Posterior cingulate gyrus (tissue), 11 donors: ENCODE measurements at regions not wholly inside any gene's neighbourhood (a gene's known extent, or its start where the extent isn't known, plus 50 kb on each side); places are given as distances from the start of the nearest gene placed in this dataset.

ENCODE experiments used
- DNase-seq, 10 donors: peaks; one replicate each; pipeline versions ENCODE4 v3.0.0 to v3.0.0-alpha.2; 2020 to 2021; ENCODE audit warnings: mixed read lengths in 3 of 10
- intact Hi-C: fragments of 100-400 bp; cut with DNase I; formaldehyde crosslinking; loops from one replicate; pipeline ENCODE4 v1.15.1; 2023

DNA sequence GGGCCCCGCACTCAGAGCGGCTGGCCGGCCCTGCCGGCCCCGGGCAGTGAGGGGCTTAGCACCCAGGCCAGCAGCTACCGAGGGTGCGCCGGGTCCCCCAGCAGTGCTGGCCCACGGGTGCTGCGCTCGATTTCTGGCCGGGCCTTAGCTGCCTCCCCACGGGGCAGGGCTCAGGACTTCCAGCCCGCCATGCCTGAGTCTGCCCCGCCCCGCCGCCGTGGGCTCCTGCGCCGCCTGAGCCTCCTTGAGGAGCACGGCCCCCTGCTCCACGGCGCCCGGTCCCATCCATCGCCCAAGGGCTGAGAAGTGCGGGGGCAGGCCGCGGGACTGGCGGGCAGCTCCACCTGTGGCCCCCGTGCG is 67.9 kb upstream of the AMZ2 start:
- intact Hi-C loops: loop anchor here (10.0 kb wide), 1 partner anchor 255 kb away; no protein-coding TSS in a partner anchor
- no peak for DNase-seq

DNA sequence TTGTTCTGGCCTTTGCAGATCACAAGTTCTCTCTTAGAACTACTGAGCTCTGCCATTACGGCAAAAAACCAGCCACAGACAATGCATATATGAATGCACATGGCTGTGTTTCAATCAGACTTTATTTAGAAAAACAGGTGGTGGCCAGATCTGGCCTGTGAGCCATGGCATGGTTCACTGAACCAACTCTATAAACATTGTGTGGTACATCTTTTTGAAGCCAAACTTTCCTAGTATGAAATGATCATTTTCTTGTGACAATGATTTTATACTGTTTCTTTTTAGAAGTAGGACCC is 65.9 kb upstream of the AMZ2 start:
- intact Hi-C loops: no loop called here
- DNase-seq: no peak

DNA sequence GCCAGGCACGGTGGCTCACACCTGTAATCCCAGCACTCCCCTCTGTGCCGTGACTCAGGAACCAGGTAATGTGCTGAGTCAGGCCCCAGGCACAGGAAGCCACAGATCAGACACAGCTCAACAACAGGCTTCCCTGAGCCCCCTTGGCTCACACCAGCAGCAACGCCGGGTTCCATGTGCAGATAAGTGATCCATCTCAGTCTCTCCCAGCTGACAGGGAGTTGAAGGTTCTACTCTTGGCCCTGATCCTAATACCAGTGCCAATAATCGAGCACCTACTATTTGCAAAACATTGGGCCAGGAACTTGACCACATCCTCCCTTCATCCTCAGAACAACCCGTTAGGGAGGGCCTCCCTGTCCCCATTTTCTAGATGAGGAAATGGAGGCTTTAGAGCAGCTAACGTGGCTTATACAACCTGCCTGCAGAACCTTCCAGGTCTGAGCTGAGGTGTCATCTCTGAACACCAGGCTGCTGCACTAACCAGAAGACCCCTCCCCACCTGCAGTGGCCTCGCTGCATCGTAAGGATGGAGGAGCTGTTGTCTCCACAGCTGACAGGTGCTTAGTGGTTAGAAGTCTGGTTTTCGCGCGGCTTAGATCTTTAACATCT is 64.8 kb upstream of the AMZ2 start:
- peak in 1 of 10 donors; percentile 45 for DNase-seq
- intact Hi-C loops: no loop called here

DNA sequence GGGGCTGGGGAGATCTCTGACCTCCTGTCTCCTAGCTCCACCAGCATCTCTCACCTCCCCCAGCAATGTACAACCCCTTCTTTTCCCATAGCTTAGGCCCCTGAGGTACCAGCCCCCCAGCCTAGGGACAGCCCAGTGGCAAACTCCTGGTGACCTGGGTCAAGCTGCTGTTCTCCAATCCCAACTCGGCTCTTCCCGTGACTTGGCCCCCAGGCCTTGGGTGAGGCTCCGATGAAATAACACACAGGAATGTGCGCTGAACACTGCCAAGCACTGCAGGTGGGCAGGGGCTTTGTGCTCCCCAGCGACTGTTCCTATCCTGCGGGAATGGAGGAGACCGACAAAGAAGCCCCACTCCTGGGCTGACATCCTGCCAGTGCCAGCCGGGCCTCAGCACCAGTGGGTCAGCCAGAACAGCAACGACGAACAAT is 63.7 kb upstream of the AMZ2 start:
- DNase-seq: peak in 2 of 10 donors; percentile 52 to 77
- intact Hi-C loops: no loop called here

DNA sequence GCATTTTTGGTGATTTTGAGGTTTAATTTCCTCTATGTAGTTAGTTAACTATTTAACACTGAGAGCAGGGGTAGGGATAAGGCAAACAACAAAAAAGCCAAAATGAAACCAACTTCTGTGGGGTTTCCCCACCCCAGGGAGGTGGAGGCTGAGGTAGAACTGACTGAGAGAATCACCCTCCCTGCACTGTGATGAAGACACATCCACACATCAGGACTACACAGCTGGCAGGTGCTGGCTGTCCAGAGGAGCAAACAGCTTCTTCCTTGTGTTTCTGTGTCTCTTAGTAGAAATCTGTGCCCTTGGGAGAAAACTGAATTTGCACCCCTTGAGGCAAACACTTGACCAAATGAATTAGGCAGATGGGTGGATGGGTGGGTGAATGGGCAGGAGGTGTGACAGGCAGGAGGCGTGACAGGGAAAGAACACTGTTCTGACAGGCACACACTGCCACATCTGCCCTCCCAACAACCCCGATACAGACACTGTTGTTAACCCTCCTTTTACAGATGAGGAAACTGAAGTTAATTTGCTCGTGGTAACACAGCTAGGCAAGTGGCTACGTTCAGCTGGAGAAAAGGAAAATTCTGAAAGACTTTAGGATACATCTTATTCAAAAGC is 62.9 kb upstream of the AMZ2 start:
- DNase-seq: no peak
- intact Hi-C loops: no loop called here

DNA sequence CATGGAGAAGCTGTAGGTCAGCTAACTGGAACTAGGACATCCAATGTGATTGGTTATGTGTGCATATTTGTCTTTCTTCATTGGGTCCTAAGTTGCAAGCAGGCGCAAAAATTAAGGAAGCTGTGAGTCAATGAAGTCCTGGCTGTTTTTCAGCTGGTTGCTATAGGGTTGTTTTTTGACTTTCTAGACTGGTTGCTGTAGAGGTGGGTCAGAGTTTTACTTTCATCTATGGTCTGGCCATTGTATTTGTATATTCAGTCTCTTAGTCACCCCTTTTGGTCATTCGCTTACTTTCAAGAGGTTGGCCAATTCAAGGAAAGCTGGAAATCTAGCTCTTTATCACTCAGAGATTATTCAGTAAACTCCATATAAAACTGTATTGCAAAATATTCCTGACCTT is 62.0 kb upstream of the AMZ2 start:
- intact Hi-C loops: no loop called here
- no peak for DNase-seq

DNA sequence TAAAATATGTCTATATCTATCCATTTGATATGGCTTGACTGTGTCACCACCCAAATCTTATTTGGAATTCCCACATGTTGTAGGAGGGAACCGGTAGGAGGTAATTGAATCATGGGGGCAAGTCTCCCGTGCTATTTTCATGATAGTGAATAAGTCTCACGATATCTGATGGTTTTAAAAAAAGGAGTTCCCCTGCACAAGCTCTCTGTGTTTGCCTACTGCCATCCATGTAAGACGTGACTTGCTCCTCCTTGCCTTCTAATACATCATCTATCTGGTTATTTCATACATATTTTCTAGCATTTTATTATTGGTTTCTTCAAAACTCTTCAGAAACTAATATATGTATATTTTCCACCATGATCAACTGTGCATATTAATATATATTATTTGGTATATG is 57.3 kb upstream of the AMZ2 start:
- intact Hi-C loops: no loop called here
- no peak for DNase-seq

DNA sequence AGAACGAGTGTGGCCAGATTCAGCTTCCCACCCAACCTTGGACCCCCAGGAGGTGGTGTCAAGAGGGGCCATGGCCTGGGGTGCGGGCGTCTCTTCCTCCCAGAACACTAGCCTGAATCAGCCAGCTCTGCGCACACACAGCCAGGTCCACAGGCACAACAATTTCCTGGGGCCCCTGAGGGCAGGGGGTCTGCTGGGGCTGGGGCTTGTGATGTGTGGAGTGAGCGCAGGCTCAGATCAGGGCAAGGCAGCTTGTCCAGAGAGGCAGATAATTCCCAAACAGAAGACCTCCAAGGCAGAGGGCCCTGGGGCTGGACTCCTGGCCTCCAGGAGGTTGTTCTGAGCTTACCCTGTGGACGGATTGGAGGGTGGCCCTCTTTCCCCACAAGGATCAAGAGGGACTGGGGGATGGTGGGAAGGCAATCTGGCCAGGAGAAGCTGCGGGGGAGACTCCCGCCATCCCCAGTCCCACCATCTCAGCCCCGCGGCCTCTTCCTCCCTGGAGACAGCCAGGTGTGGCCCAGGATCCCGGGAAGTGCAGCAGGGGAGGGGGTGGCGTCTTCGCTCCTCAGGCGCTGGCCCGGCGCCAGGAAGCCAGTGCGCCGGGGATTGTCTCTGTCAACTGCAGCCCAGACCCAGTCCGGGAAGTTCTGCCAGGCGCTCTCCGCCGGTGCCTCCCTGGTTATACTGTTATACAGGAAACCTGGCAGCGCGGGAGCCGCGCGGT is 52.0 kb upstream of the AMZ2 start:
- DNase-seq: peak in 1 of 10 donors; percentile 86
- intact Hi-C loops: no loop called here

DNA sequence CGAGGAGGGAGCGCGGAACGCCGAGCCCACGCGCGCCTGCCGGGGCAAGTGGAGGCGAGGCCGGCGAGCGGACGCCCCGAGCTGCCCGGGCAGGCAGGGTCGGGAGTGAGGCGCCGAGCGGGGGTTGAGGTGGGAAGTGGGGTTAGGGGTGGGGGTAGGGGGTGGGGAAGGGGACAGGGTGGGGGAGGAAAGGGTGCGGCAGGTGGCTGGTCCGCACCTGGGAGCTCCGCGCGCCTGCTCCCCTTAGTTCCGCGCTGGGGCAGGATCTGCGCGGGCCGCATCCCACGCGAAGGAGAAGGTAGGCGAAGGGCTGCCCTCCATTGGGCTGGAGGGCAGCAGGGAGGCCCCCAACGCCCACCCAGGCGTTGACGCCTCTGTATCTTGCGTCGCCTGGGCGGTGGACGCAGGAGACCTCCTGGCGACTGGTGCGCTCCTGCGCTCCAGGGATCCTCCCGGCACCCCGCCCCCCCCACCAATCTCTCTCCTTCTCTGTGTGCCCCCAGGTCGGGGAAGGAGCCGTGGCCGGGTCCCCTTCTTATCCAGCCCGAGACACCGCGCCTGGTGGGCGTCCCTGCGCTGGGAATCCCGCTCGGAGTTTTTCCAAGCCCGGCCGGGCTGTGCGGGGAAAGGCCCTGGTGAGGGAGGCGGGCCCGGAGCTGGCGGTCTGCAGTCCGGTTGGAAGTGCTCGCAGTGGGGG is 51.3 kb upstream of the AMZ2 start:
- intact Hi-C loops: no loop called here
- peak in 1 of 10 donors; percentile 82 for DNase-seq

DNA sequence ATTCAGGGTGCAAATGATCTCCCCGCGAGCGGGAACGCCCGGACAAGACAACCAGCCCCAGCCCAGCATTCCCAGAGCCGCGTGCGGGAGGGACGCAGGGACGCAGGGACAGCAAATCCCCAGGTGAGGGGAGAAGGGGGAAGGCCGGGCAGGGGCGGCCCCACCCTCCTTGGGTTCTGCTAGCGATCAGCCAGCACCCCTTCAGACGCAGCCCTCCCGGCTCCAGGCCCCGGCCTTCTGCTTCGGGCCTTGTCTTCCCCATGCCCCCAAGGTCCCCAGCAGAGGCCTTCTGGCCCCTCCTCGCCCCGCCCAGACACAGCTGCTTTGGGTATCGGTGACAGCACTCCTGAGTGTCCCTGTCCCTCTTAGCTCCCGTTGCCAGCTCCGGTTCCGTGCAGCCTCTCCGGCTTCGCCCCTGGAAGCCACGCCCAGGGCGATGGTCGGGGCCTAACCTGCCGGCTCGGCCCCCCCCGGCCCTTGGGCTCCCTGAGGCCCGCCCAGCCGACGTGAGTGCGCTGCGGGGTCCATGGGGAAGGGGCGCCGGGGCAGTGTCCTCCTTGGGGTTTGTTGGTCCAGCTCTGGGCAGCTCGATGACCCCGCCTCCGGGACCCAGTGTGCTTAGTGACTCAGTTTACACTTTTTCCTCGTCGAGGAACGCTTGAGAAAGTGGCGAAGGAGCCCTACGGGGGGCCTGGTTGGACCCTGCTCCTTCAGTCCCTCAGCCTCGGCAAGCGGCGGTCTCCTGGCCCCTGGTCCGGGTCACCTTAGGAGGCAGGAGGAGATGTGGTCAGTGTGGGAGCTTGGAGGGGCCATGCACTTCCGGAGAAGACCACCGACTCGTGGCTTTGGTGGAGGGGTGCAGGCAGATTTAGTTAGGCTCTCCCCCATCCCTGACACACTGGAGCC is 50.5 kb upstream of the AMZ2 start:
- intact Hi-C loops: no loop called here

DNA sequence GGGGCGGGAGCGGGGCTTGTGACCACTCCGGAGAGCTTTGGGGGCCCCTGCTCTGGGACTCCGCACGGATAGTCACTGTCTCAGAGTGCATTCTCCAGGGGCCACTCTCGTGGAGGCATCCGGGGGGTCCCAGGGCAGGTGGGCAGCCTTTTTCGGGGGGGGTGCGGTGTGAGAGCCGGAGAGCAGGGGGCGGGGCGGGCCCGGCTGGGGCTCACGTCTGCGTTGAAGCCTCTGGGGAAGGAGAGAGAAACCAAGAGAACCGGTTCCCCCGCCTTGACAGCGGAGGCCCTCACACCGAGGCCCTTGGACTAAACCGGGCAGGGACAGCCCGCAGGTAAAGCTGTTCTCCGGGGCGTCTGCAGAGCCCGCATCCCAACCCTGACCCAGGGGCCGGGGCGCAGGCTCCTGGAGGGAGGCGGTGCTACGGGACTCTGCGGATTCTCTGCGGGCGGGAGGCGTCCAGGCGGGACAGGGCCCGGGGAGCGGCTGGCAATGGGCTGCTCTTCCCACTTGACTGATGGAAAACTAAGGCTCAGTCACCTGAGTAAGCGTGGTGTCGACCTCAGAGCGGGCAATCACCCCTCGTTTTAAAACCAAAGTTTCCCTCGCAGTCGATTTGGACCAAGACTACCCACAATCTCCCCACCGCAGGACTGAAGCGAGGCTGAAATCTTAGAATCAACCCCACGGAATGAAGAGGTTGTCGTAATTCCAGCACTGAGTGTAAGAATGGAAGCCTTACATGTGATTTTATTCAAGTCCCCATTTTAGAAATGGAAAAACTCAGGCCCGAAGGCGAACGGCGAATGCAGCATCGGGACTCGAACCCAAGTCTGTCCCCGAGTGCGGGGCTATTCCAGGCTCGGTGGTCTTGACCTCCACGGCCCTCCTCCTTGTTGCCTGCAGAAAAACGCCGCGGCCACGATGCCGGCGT is 49.6 kb upstream of the AMZ2 start:
- DNase-seq: no peak
- intact Hi-C loops: no loop called here

More for the DNA sequence above, 50.5 kb upstream of the AMZ2 start:
- peak in 1 of 10 donors; percentile 76 for DNase-seq
